Spleen (tissue), 7 donors: ENCODE measurements at regions not wholly inside any gene's neighbourhood (a gene's known extent, or its start where the extent isn't known, plus 50 kb on each side); places are given as distances from the start of the nearest gene placed in this dataset.

Experiments
- POLR2A ChIP-seq, 3 donors: fragments of 450-650 bp; IDR thresholded peaks; one replicate each; pipeline ENCODE4 v1.5.1; 2017; ENCODE audit warnings: antibody characterized with exemption in 3 of 3, mild to moderate bottlenecking in 1 of 3
- POLR2AphosphoS5 ChIP-seq, 3 donors: sonication (generic); formaldehyde crosslinking; IDR thresholded peaks; one replicate each; pipeline ENCODE4 v1.5.1; 2017; ENCODE audit warnings: antibody characterized with exemption in 3 of 3
- TF ChIP-seq, protein P1 (sequence below), 11 experiments: fragments of 200-600 bp in 7 of 11; fragments of 450-650 bp in 4 of 11; sonication (generic) in 4 of 11; IDR thresholded peaks in 8 of 11; conservative IDR thresholded peaks in 3 of 11; 1 replicate in 7 of 11; 2 replicates in 4 of 11; pipeline versions ENCODE4 v1.4.0 to v1.8.0; 2016 to 2021; ENCODE audit warnings: antibody characterized with exemption in 11 of 11, inconsistent platforms in 4 of 11, mild to moderate bottlenecking in 1 of 11
- donor health status: DM: no; HTN: no; CAD: no; lungs with moderate emphysema.
- donor health status: DM: no; HTN: no; CAD: no.
- donor health status: DM: no; HTN: no; CAD: no.

DNA sequence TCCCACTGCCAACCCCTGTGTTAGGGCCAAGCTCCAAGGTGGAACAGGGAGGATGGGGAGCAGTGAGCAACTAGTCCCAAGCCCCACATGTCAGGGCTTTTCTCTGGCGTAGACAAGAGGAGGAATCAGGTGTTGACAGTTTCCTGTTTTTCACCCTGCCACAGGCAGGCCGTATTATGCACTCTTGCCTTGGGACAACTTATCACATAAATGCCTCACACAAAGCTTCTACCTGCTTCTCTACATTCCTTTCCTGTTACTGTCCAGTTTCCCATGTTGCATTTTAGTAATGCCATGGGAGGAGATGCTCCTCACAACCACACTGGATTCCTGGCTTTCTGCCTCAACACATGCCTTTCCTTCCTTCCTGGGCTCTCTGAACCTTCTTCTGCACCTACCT lies 381.2 kb upstream of the ATP11B start:
- TF ChIP-seq, protein P1, sequence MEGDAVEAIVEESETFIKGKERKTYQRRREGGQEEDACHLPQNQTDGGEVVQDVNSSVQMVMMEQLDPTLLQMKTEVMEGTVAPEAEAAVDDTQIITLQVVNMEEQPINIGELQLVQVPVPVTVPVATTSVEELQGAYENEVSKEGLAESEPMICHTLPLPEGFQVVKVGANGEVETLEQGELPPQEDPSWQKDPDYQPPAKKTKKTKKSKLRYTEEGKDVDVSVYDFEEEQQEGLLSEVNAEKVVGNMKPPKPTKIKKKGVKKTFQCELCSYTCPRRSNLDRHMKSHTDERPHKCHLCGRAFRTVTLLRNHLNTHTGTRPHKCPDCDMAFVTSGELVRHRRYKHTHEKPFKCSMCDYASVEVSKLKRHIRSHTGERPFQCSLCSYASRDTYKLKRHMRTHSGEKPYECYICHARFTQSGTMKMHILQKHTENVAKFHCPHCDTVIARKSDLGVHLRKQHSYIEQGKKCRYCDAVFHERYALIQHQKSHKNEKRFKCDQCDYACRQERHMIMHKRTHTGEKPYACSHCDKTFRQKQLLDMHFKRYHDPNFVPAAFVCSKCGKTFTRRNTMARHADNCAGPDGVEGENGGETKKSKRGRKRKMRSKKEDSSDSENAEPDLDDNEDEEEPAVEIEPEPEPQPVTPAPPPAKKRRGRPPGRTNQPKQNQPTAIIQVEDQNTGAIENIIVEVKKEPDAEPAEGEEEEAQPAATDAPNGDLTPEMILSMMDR (IDR thresholded peaks at IDR 0.05 in 8 of 11, conservative IDR thresholded peaks at IDR 0.05 in 3 of 11): no peak
- TF ChIP-seq POLR2A (IDR thresholded peaks at IDR 0.05) (no peak), POLR2AphosphoS5 (IDR thresholded peaks at IDR 0.05) (no peak)
